Fibroblast of lung (primary cell): ENCODE measurements at regions not wholly inside any gene's neighbourhood (a gene's known extent, or its start where the extent isn't known, plus 50 kb on each side); places are given as distances from the start of the nearest gene placed in this dataset.

ENCODE experiments used
- DNase-seq, 2 donors: peaks; one replicate each; pipeline versions ENCODE4 v3.0.0 to v3.0.0-alpha.2; 2010; ENCODE audit warnings: low read depth in 2 of 2
- H2AFZ ChIP-seq: 2 replicates; pipeline ENCODE4 v1.5.1; 2012; ENCODE audit warnings: low read length, control low read depth, inconsistent platforms
- H3K27ac ChIP-seq: 2 replicates; pipeline ENCODE4 v1.5.1; 2011; ENCODE audit warnings: low read length, control low read depth; ENCODE audit not compliant: insufficient read depth
- H3K27me3 ChIP-seq: 2 replicates; pipeline ENCODE4 v1.5.1; 2011; ENCODE audit warnings: mild to moderate bottlenecking, low read length; ENCODE audit not compliant: control insufficient read depth, insufficient read depth
- H3K36me3 ChIP-seq: 2 replicates; pipeline ENCODE4 v1.5.1; 2011; ENCODE audit warnings: low read length; ENCODE audit not compliant: control insufficient read depth, insufficient read depth
- H3K4me1 ChIP-seq: 2 replicates; pipeline ENCODE4 v1.5.1; 2011; ENCODE audit warnings: low read length; ENCODE audit not compliant: control insufficient read depth, insufficient read depth; ENCODE audit errors: extremely low read depth
- H3K4me2 ChIP-seq: 2 replicates; pipeline ENCODE4 v1.5.1; 2011; ENCODE audit warnings: low read length, control low read depth; ENCODE audit not compliant: insufficient read depth; ENCODE audit errors: extremely low read depth
- H3K4me3 ChIP-seq, 4 experiments: fragments of 200-600 bp in 1 of 4; sonication (generic) in 1 of 4; replicated peaks in 1 of 4; 2 replicates each; pipeline ENCODE4 v1.5.1; 2011 to 2016; ENCODE audit warnings: low read length in 4 of 4, low read depth in 3 of 4, mild to moderate bottlenecking in 3 of 4, control low read depth in 2 of 4, inconsistent platforms in 1 of 4, mixed read lengths in 1 of 4; ENCODE audit not compliant: insufficient read depth in 1 of 4; ENCODE audit errors: control extremely low read depth in 1 of 4
- H3K79me2 ChIP-seq: 2 replicates; pipeline ENCODE4 v1.5.1; 2012; ENCODE audit warnings: mild to moderate bottlenecking, low read length, inconsistent platforms; ENCODE audit not compliant: control insufficient read depth, insufficient read depth
- H3K9ac ChIP-seq: 2 replicates; pipeline ENCODE4 v1.5.1; 2011; ENCODE audit warnings: mild to moderate bottlenecking, low read length, control low read depth; ENCODE audit not compliant: insufficient read depth
- H3K9me3 ChIP-seq: 2 replicates; pipeline ENCODE4 v1.5.1; 2012; ENCODE audit warnings: low read depth, low read length; ENCODE audit not compliant: control insufficient read depth, insufficient read depth
- H4K20me1 ChIP-seq: 2 replicates; pipeline ENCODE4 v1.5.1; 2011; ENCODE audit warnings: low read length; ENCODE audit not compliant: control insufficient read depth, insufficient read depth; ENCODE audit errors: extremely low read depth
- EZH2 ChIP-seq: IDR thresholded peaks from 2 replicates; pipeline ENCODE4 v1.5.1; 2012; ENCODE audit warnings: low read length, control low read depth, mild to moderate bottlenecking; ENCODE audit errors: missing control alignments
- TF ChIP-seq, protein P1 (sequence below), 2 donors: IDR thresholded peaks in 1 of 2; conservative IDR thresholded peaks in 1 of 2; 1 replicate in 1 of 2; 2 replicates in 1 of 2; pipeline ENCODE4 v1.5.1; 2011 to 2012; ENCODE audit warnings: low read length in 2 of 2, control low read depth in 1 of 2, inconsistent platforms in 1 of 2, low read depth in 1 of 2, mild to moderate bottlenecking in 1 of 2

DNA sequence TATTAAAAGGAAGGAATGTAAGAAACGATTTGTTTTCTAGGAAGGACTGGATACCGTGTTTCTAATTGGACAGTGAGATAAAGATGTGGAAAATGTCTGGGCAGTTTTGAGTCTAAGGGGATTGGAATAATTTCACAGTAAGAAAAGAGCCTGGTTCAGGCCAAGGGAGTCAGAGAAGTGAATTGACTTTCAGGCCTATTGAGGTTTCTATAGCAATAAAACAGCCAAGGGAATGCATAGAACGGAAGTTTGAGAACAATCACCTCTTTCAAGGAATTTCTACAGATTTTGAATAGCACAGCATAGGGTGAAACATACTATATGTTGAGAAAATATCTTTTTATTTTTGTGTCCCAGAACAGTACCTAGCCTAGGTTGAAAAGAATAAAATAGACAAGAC lies 271.6 kb upstream of the TRPM3 start:
- Histone ChIP-seq H3K9ac (no peak overlapping the region), H3K4me2 (no peak overlapping the region), H4K20me1 (no peaks in the 10 kb centered on the region), H2AFZ (no peak overlapping the region), H3K27ac (no peak overlapping the region), H3K9me3 (no peaks in the 10 kb centered on the region), H3K36me3 (no peaks in the 10 kb centered on the region), H3K79me2 (no peaks in the 10 kb centered on the region), H3K4me1 (no peaks in the 10 kb centered on the region), H3K27me3 (no peaks in the 10 kb centered on the region), H3K4me3 (no peak overlapping the region)
- DNase-seq, result no peak
- TF ChIP-seq, protein P1, sequence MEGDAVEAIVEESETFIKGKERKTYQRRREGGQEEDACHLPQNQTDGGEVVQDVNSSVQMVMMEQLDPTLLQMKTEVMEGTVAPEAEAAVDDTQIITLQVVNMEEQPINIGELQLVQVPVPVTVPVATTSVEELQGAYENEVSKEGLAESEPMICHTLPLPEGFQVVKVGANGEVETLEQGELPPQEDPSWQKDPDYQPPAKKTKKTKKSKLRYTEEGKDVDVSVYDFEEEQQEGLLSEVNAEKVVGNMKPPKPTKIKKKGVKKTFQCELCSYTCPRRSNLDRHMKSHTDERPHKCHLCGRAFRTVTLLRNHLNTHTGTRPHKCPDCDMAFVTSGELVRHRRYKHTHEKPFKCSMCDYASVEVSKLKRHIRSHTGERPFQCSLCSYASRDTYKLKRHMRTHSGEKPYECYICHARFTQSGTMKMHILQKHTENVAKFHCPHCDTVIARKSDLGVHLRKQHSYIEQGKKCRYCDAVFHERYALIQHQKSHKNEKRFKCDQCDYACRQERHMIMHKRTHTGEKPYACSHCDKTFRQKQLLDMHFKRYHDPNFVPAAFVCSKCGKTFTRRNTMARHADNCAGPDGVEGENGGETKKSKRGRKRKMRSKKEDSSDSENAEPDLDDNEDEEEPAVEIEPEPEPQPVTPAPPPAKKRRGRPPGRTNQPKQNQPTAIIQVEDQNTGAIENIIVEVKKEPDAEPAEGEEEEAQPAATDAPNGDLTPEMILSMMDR (conservative IDR thresholded peaks at IDR 0.05 in 1 of 2, IDR thresholded peaks at IDR 0.05 in 1 of 2; ENCODE audit: low read depth in 1 of 2, low read length in 2 of 2), result no peak
- no peak for TF ChIP-seq EZH2

GRCh38 chr9:71384343-71384742 lies 262.9 kb upstream of the TRPM3 start:
- H3K4me3 ChIP-seq, result no peak overlapping the region
- H3K4me1 ChIP-seq, result no peaks in the 10 kb centered on the region
- no peaks in the 10 kb centered on the region for H3K9me3 ChIP-seq
- H3K27ac ChIP-seq, result no peak overlapping the region
- no peaks in the 10 kb centered on the region for H4K20me1 ChIP-seq
- TF ChIP-seq, protein P1 (conservative IDR thresholded peaks at IDR 0.05 in 1 of 2, IDR thresholded peaks at IDR 0.05 in 1 of 2; ENCODE audit: low read depth in 1 of 2, low read length in 2 of 2), result no peak
- TF ChIP-seq EZH2, result no peak
- no peak overlapping the region for H2AFZ ChIP-seq
- no peaks in the 10 kb centered on the region for H3K27me3 ChIP-seq
- H3K9ac ChIP-seq, result no peak overlapping the region
- no peak overlapping the region for H3K4me2 ChIP-seq
- no peak for DNase-seq
- H3K79me2 ChIP-seq, result no peaks in the 10 kb centered on the region
- H3K36me3 ChIP-seq, result no peaks in the 10 kb centered on the region

GRCh38 chr9:71383308-71383940 lies 262.0 kb upstream of the TRPM3 start:
- H3K4me3 ChIP-seq, result no peak overlapping the region
- H3K79me2 ChIP-seq, result no peaks in the 10 kb centered on the region
- H3K9me3 ChIP-seq, result no peaks in the 10 kb centered on the region
- H3K27me3 ChIP-seq, result no peaks in the 10 kb centered on the region
- no peak overlapping the region for H2AFZ ChIP-seq
- H3K36me3 ChIP-seq, result no peaks in the 10 kb centered on the region
- no peaks in the 10 kb centered on the region for H4K20me1 ChIP-seq
- H3K9ac ChIP-seq, result no peak overlapping the region
- DNase-seq, result no peak
- H3K4me1 ChIP-seq, result no peaks in the 10 kb centered on the region
- no peak overlapping the region for H3K4me2 ChIP-seq
- TF ChIP-seq, protein P1 (conservative IDR thresholded peaks at IDR 0.05 in 1 of 2, IDR thresholded peaks at IDR 0.05 in 1 of 2; ENCODE audit: low read depth in 1 of 2, low read length in 2 of 2), result no peak
- TF ChIP-seq EZH2, result no peak
- no peak overlapping the region for H3K27ac ChIP-seq
